SIG-M5 treated with dmso at 0.1 percent for 504 hours (cell line): ENCODE measurements at regions not wholly inside any gene's neighbourhood (a gene's known extent, or its start where the extent isn't known, plus 50 kb on each side); places are given as distances from the start of the nearest gene placed in this dataset.
"Not testable (repeated sequence)": the region's sequence is repeated elsewhere in the genome, so short reads cannot be mapped to it uniquely, and the experiment has no call there.

ENCODE experiments used
- DNase-seq: peaks from one replicate; lab custom pipeline; 2025; ENCODE audit not compliant: unreplicated experiment; lab: John Stamatoyannopoulos, UW

- no peak for DNase-seq
Measured at GRCh38 chr7:156549636-156550035, 90.9 kb upstream of the RNF32 start.

- DNase-seq, result no peak
Measured at GRCh38 chr7:156547884-156548561, 92.6 kb upstream of the RNF32 start.

DNA sequence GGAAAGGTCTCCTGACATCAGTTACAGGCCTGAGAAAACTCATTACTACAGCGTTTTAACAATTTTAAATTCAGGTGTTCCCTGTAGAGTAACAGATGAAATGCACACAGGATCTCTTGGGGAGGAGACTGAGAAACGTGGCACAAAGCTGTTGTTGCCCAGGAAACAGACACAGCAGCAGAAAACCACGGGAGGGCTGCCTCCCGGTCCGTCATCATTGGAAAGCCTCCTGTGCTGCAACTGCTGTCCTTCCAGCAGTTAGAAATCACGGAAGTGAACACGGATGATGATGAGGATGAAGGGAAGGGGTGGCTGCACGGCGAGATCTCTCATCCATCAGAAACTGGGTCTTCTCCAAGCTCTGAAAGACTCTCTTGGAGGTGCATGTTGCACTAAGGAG lies 94.6 kb upstream of the RNF32 start:
- no peak for DNase-seq

DNA sequence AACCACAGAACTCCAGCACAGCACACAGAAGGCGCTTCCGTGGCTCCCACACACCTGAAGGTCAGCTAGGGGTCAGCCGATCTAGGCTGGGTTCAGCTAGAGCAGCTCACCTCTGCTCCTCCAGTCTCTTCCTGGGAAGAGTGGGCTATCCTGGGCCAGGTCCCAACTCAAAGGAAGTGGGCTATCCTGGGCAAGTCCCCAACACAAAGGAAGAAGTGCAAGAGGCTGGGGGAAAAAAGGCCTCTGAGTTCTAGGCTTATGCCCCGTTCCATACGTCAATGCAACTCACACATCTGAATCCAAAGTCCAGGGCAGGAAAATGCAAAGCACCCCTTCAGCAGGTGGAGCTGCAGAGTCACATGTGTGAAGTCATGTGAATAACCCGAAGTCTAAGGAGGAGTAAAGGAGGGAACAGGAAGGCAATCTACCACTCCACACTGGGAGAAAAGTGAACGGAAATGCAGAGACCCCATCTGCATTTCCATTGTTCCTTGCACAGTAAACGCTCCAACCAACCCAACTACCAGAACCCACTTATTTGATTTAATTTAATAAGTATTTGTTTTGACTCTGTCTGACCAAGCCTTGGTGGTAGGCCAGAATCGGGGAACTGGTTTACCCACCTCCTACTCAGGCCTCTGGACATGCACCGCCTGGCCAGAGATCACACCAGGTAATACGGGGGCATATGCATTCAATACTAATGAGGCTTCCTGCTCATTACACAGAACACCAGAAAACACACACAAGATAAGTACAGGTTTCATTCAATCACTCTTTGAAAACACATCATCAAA lies 95.5 kb upstream of the RNF32 start:
- no peak for DNase-seq

GRCh38 chr7:156543699-156544598 lies 96.6 kb upstream of the RNF32 start:
- DNase-seq, result no peak

- no peak for DNase-seq
Measured at GRCh38 chr7:156540619-156541165, 99.9 kb upstream of the RNF32 start.

- DNase-seq, result no peak
Measured at GRCh38 chr7:156539999-156540398, 100.6 kb upstream of the RNF32 start.

GRCh38 chr7:156537006-156537405 lies 103.6 kb upstream of the RNF32 start:
- no peak for DNase-seq

DNA sequence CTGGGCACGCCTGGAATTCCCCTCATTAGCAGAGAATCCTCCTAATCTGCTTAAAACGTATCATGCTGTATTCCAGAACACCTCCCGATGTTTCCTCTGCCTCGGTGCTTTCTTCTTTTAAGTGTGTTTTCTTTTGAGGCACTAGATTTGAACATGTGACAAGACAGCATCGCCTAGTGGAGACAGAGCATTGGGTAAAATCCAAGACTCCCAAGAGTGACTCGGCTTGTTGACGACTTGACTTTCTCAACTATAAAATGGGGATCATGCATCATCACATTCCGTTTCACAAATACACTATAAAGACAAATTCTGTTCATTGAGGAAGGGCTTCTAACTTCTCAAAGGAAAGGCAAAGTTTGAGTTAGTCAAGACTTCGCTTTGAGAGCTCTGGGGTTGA lies 105.6 kb upstream of the RNF32 start:
- no peak for DNase-seq

GRCh38 chr7:156533964-156534363 lies 106.6 kb upstream of the RNF32 start:
- DNase-seq, result no peak

GRCh38 chr7:156533420-156533819 lies 107.2 kb upstream of the RNF32 start:
- DNase-seq, result no peak

DNA sequence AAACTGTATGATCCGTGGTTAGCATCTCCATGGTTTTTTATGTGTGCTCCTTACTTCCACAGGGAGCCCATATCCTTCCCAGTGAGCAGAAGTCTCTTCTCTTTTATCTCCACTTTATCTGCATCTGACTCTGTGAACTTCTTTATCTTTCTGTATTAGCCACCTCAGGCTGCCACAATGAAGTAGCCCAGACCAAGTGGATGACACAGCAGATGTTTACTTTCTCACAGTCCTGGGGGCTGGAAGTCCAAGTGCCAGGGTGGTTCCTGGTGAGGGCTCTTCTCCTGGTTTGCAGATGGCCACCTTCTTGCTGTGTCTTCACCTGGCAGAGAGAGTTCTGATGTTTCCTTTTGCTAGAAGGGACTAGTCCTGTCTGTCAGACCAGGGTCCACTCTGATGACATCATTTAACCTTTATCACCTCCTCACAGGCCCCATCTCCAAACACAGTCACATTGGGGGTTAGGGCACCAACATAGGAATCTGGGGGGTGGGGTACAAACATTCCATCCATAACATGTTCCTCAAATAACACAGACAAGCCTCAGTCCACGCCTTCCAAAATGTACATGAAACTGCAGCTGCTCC lies 108.5 kb upstream of the RNF32 start:
- no peak for DNase-seq

GRCh38 chr7:156529956-156530355 lies 110.6 kb upstream of the RNF32 start:
- DNase-seq, result no peak

DNA sequence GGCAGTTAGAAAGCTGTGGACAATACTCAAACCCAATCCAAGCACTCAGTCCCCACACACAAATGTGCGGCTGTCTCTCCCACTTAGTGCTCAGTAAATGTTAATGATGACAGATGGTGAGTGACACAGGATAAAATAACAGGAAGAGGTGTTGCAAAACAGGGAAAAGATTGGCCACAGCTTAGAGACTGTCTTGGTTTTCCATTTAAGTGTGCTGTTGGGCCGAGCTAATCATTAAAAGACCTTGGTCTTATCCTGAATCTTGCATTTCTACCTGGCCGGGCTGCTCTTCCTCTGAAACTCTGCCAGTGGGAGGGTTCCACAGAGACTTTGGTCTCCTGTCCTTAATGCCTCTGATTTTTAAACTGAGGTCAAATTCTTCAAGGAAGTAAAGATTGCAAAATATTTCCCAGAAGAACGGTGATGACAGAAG lies 113.1 kb upstream of the RNF32 start:
- DNase-seq, result no peak

- DNase-seq, result no peak
Measured at GRCh38 chr7:156524818-156525597, 115.6 kb upstream of the RNF32 start.

DNA sequence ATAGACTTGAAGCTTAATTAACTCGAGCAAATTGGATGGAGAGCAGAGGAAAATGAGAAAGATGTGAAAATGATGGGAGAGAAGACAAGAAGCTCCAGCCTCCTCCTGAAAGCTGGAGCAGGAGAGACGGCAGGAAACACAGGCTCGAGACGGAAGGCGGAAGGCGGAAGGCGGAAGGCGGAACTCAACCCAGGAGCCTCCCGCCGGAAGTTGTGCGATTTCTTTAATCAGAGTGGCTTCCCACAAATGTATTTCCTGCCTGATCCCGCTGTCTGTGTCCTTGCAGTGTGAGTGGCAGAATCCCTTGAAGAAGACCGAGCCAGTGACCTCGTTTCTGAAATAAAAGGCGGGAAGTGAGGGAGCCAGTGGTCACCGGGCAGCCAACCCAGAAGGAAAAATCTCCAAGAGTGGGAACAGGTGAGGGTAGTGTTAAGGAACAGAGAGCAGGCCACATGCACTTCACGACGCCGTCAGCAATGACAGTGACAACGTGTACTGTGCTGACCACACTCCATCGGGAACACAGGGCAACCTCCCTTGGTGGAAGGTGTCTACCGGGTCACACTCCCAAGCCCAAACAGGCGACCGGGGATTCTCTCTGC lies 117.0 kb upstream of the RNF32 start:
- DNase-seq, result no peak

GRCh38 chr7:156522801-156523200 lies 117.8 kb upstream of the RNF32 start:
- DNase-seq, result no peak

DNA sequence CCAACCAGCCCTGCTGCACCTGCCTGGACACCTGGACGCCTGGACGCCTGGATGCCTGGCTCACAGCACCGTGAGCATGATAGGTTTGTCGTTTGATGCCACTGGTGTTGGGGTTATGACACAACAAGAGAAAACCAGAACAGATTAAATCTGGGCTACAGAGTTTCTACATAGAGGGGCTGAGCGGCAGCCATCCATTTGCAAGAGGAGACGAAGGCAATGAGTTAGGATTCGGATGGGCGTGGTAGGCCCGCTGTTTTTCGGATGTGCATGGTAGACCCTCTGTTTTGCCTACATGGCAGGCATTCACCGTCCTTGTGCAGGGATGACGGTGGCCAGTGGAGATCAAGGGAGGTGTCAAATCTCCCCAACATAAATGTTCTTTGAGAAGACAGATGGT lies 121.5 kb upstream of the RNF32 start:
- DNase-seq, result no peak

GRCh38 chr7:156518466-156518865 lies 122.1 kb upstream of the RNF32 start:
- DNase-seq, result no peak

DNA sequence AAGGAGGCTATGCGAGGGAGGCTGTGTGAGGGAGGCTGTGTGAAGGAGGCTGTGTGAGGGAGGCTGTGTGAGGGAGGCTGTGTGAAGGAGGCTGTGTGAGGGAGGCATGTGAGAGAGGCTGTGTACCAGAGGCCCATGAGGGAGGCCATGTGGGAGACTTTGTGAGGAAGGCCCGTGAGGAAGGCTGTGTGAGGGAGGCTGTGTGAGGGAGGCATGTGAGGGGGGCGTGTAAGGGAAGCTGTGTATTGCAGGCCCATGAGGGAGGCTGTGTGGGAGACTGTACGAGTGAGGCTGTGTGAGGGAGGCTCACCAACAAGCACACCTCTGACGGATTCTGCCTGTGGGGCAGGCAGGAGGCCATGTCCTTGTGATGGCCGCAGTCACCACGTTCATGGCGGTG lies 122.7 kb upstream of the RNF32 start:
- not testable (repeated sequence) for DNase-seq
